Esophagus muscularis mucosa (tissue), 4 donors: ENCODE measurements at regions not wholly inside any gene's neighbourhood (a gene's known extent, or its start where the extent isn't known, plus 50 kb on each side); places are given as distances from the start of the nearest gene placed in this dataset.

Experiments used
- EP300 ChIP-seq: sonication (generic); formaldehyde crosslinking; IDR thresholded peaks from one replicate; pipeline ENCODE4 v1.6.1; 2017; ENCODE audit warnings: antibody characterized with exemption
- POLR2AphosphoS5 ChIP-seq, 2 donors: sonication (generic); formaldehyde crosslinking; IDR thresholded peaks; one replicate each; pipeline ENCODE4 v1.6.1; 2017; ENCODE audit warnings: antibody characterized with exemption in 2 of 2
- TF ChIP-seq, protein P1 (sequence below), 3 experiments: fragments of 200-600 bp in 2 of 3; fragments of 450-650 bp in 1 of 3; sonication (generic) in 2 of 3; IDR thresholded peaks; one replicate each; pipeline ENCODE4 v1.5.1; 2017 to 2019; ENCODE audit warnings: antibody characterized with exemption in 3 of 3, mild to moderate bottlenecking in 2 of 3, moderate library complexity in 1 of 3

DNA sequence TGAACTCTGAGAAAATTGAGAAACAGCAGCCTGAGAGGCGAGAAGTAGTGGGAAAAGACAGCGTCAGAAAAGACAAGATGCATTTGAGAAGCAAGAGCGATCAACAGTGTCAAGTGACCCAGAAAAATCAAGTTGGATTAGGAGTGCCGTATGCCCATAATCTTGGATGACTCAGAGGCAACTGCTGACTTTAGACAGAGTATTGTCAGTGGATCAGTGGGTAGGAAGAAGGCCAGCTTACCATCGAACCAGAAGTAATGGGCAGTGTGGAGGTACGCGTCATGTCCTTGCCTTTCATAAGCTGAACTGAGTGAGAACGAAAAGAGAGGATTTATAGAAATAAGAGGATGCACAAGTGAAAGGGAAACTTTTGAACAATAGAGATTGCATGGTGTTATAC, 151.0 kb upstream of the NAV3 start:
- TF ChIP-seq POLR2AphosphoS5 (IDR thresholded peaks at IDR 0.05) (no peak), EP300 (no peak)
- TF ChIP-seq, protein P1, sequence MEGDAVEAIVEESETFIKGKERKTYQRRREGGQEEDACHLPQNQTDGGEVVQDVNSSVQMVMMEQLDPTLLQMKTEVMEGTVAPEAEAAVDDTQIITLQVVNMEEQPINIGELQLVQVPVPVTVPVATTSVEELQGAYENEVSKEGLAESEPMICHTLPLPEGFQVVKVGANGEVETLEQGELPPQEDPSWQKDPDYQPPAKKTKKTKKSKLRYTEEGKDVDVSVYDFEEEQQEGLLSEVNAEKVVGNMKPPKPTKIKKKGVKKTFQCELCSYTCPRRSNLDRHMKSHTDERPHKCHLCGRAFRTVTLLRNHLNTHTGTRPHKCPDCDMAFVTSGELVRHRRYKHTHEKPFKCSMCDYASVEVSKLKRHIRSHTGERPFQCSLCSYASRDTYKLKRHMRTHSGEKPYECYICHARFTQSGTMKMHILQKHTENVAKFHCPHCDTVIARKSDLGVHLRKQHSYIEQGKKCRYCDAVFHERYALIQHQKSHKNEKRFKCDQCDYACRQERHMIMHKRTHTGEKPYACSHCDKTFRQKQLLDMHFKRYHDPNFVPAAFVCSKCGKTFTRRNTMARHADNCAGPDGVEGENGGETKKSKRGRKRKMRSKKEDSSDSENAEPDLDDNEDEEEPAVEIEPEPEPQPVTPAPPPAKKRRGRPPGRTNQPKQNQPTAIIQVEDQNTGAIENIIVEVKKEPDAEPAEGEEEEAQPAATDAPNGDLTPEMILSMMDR (IDR thresholded peaks at IDR 0.05): no peak
